Gastrocnemius medialis (tissue), 4 donors: ENCODE measurements at regions not wholly inside any gene's neighbourhood (a gene's known extent, or its start where the extent isn't known, plus 50 kb on each side); places are given as distances from the start of the nearest gene placed in this dataset.

Source experiments
- ATAC-seq, 2 donors: fragments of 150-250 bp; one replicate each; pipeline ENCODE4 v1.9.1; 2016
- DNase-seq, 2 donors: peaks; one replicate each; pipeline ENCODE4 v3.0.0-alpha.2; 2019
- H3K27ac ChIP-seq, 4 donors: fragments of 200-600 bp; sonication (generic); 1 replicate in 1 of 4; 2 replicates in 3 of 4; pipeline ENCODE4 v1.5.1; 2016 to 2018; ENCODE audit warnings: mild to moderate bottlenecking in 2 of 4, moderate library complexity in 1 of 4
- H3K27me3 ChIP-seq, 3 donors: fragments of 200-600 bp; sonication (generic) in 2 of 3; 1 replicate in 1 of 3; 2 replicates in 2 of 3; pipeline versions ENCODE4 v1.5.1 to v1.6.0; 2016 to 2019; ENCODE audit warnings: mild to moderate bottlenecking in 1 of 3, moderate library complexity in 1 of 3
- H3K36me3 ChIP-seq, 2 donors: fragments of 200-600 bp; sonication (generic) in 1 of 2; one replicate each; pipeline ENCODE4 v1.5.1; 2017 to 2018
- H3K4me1 ChIP-seq, 2 donors: fragments of 200-600 bp; sonication (generic) in 1 of 2; one replicate each; pipeline ENCODE4 v1.5.1; 2016 to 2017; ENCODE audit warnings: mild to moderate bottlenecking in 2 of 2
- H3K4me3 ChIP-seq, 4 donors: fragments of 200-600 bp; sonication (generic) in 3 of 4; 1 replicate in 1 of 4; 2 replicates in 3 of 4; pipeline ENCODE4 v1.5.1; 2016 to 2019; ENCODE audit warnings: mild to moderate bottlenecking in 2 of 4
- H3K9me3 ChIP-seq, 3 donors: fragments of 200-600 bp; sonication (generic) in 2 of 3; 1 replicate in 1 of 3; 2 replicates in 2 of 3; pipeline ENCODE4 v1.5.1; 2016 to 2019
- POLR2A ChIP-seq, 2 donors: fragments of 450-650 bp; IDR thresholded peaks; one replicate each; pipeline ENCODE4 v1.6.1; 2017; ENCODE audit warnings: antibody characterized with exemption in 2 of 2, mild to moderate bottlenecking in 2 of 2, moderate library complexity in 2 of 2
- in situ Hi-C, 4 donors: fragments of 200-750 bp; cut with MboI; loops; one replicate each; pipeline versions ENCODE4 v1.15.0 to v1.8.0; 2017; ENCODE audit warnings: low sequenced_read_pairs in 4 of 4
- intact Hi-C: fragments of 100-400 bp; cut with DNase I; formaldehyde crosslinking; loops from one replicate; pipeline ENCODE4 v1.15.1; 2023; ENCODE audit warnings: low total_unique reads
- TF ChIP-seq, protein P1 (sequence below), 5 experiments: fragments of 450-650 bp in 3 of 5; fragments of 200-600 bp in 2 of 5; sonication (generic) in 2 of 5; IDR thresholded peaks in 4 of 5; conservative IDR thresholded peaks in 1 of 5; 1 replicate in 4 of 5; 2 replicates in 1 of 5; pipeline ENCODE4 v1.5.1; 2016 to 2019; ENCODE audit warnings: antibody characterized with exemption in 5 of 5, mild to moderate bottlenecking in 3 of 5, moderate library complexity in 3 of 5

- Histone ChIP-seq H3K36me3 (no peaks in the 10 kb centered on the region), H3K4me3 (no peak overlapping the region), H3K27me3 (no peaks in the 10 kb centered on the region), H3K4me1 (no peaks in the 10 kb centered on the region), H3K27ac (no peak overlapping the region), H3K9me3 (no peaks in the 10 kb centered on the region)
- ATAC-seq = no peak
- intact Hi-C loops = no loop called here
- in situ Hi-C loops = no loop called here
- no peak for DNase-seq
- TF ChIP-seq POLR2A (IDR thresholded peaks at IDR 0.05) = no peak
- TF ChIP-seq, protein P1, sequence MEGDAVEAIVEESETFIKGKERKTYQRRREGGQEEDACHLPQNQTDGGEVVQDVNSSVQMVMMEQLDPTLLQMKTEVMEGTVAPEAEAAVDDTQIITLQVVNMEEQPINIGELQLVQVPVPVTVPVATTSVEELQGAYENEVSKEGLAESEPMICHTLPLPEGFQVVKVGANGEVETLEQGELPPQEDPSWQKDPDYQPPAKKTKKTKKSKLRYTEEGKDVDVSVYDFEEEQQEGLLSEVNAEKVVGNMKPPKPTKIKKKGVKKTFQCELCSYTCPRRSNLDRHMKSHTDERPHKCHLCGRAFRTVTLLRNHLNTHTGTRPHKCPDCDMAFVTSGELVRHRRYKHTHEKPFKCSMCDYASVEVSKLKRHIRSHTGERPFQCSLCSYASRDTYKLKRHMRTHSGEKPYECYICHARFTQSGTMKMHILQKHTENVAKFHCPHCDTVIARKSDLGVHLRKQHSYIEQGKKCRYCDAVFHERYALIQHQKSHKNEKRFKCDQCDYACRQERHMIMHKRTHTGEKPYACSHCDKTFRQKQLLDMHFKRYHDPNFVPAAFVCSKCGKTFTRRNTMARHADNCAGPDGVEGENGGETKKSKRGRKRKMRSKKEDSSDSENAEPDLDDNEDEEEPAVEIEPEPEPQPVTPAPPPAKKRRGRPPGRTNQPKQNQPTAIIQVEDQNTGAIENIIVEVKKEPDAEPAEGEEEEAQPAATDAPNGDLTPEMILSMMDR (IDR thresholded peaks at IDR 0.05 in 4 of 5, conservative IDR thresholded peaks at IDR 0.05 in 1 of 5) = no peak
These were observed 906.1 kb upstream of the RAG2 start for GRCh38 chr11:37504060-37504611.

GRCh38 chr11:37503411-37504059, 905.5 kb upstream of the RAG2 start:
- TF ChIP-seq, protein P1 (IDR thresholded peaks at IDR 0.05 in 4 of 5, conservative IDR thresholded peaks at IDR 0.05 in 1 of 5) = no peak
- no peak for TF ChIP-seq POLR2A (IDR thresholded peaks at IDR 0.05)
- H3K4me3 ChIP-seq = no peak overlapping the region
- no peaks in the 10 kb centered on the region for H3K36me3 ChIP-seq
- no peaks in the 10 kb centered on the region for H3K27me3 ChIP-seq
- no peaks in the 10 kb centered on the region for H3K4me1 ChIP-seq
- no peaks in the 10 kb centered on the region for H3K9me3 ChIP-seq
- DNase-seq (no peak), ATAC-seq (no peak)
- intact Hi-C loops (no loop called here), in situ Hi-C loops (no loop called here)
- no peak overlapping the region for H3K27ac ChIP-seq

DNA sequence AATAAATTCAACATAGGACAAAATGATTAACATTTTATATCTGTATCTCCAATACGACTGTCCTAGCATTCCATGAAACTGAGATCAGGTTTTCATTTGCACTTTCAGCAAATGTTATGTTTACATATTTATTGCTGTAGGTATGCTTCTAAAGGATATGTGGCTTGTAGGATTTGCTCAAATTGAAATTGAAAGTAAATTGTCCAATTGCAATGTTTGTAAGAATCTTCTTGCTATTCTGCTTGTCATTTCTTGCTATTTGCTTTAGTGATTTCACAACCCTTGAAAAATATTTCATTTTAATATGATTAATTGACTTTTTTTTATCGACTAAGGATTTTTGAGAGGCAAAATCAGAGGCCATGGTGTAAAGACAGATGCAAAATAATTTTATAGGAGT, 904.2 kb upstream of the RAG2 start:
- Histone ChIP-seq H3K9me3 (no peaks in the 10 kb centered on the region), H3K4me1 (no peaks in the 10 kb centered on the region), H3K36me3 (no peaks in the 10 kb centered on the region), H3K4me3 (no peak overlapping the region), H3K27ac (no peak overlapping the region), H3K27me3 (no peaks in the 10 kb centered on the region)
- DNase-seq (no peak), ATAC-seq (no peak)
- intact Hi-C loops = no loop called here
- in situ Hi-C loops = no loop called here
- TF ChIP-seq POLR2A (IDR thresholded peaks at IDR 0.05) = no peak
- TF ChIP-seq, protein P1 (IDR thresholded peaks at IDR 0.05 in 4 of 5, conservative IDR thresholded peaks at IDR 0.05 in 1 of 5) = no peak

DNA sequence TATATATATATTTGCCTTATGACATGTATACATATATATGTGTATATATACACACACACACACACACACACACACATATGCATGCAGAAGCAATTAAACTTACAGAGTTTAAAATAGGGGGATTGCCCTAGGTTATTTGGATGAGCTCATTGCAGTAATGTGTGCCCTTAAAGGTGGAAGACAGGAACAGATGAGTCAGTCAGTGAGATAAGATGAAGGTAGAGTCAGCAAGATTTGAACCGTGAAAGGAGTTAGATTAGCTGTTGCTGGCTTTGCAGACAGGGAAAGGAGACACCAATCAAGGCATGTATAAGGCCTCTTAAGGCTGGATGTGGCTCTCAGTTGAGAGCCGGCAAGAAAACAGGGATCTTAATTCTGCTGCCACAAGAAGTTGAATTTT, 902.4 kb upstream of the RAG2 start:
- Histone ChIP-seq H3K27ac (no peak overlapping the region), H3K36me3 (no peaks in the 10 kb centered on the region), H3K4me1 (no peaks in the 10 kb centered on the region), H3K27me3 (no peaks in the 10 kb centered on the region), H3K9me3 (no peaks in the 10 kb centered on the region), H3K4me3 (no peak overlapping the region)
- no peak for DNase-seq
- intact Hi-C loops (no loop called here), in situ Hi-C loops (no loop called here)
- TF ChIP-seq, protein P1 (IDR thresholded peaks at IDR 0.05 in 4 of 5, conservative IDR thresholded peaks at IDR 0.05 in 1 of 5) = no peak
- ATAC-seq = no peak

DNA sequence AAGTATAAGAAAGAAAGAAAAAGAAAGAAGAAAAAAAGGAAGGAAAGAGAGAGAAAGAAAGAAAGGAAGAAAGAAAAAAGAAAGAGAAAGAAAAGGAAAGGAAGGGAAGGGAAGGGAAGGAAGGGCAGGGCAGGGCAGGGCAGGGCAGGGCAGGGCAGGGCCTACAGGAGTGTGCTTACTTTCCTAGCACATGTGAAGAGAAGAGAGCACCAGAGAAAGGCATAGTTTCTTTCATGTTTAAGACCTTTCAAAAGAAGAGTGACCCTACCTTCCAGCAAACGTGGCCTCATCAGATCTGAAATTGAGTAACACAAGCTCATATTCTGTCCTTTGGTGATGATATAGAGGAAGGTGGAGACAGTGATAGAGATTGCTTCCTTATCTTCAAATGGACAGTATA, 899.3 kb upstream of the RAG2 start:
- H3K4me3 ChIP-seq = no peak overlapping the region

More for the DNA sequence above, 899.3 kb upstream of the RAG2 start:
- Histone ChIP-seq H3K9me3 (no peaks in the 10 kb centered on the region), H3K36me3 (no peaks in the 10 kb centered on the region), H3K4me1 (no peaks in the 10 kb centered on the region), H3K27me3 (no peaks in the 10 kb centered on the region), H3K27ac (no peak overlapping the region)
- in situ Hi-C loops (no loop called here), intact Hi-C loops (no loop called here)
- TF ChIP-seq POLR2A (IDR thresholded peaks at IDR 0.05) = no peak
- TF ChIP-seq, protein P1 (IDR thresholded peaks at IDR 0.05 in 4 of 5, conservative IDR thresholded peaks at IDR 0.05 in 1 of 5) = no peak
- DNase-seq = no peak
- ATAC-seq = no peak
